Iris pigment epithelial cell (primary cell): ENCODE measurements at regions not wholly inside any gene's neighbourhood (a gene's known extent, or its start where the extent isn't known, plus 50 kb on each side); places are given as distances from the start of the nearest gene placed in this dataset.
"Not testable (repeated sequence)": the region's sequence is repeated elsewhere in the genome, so short reads cannot be mapped to it uniquely, and the experiment has no call there.

Experiments
- DNase-seq: peaks from one replicate; pipeline ENCODE4 v3.0.0-alpha.2; 2011; ENCODE audit warnings: low read depth

DNA sequence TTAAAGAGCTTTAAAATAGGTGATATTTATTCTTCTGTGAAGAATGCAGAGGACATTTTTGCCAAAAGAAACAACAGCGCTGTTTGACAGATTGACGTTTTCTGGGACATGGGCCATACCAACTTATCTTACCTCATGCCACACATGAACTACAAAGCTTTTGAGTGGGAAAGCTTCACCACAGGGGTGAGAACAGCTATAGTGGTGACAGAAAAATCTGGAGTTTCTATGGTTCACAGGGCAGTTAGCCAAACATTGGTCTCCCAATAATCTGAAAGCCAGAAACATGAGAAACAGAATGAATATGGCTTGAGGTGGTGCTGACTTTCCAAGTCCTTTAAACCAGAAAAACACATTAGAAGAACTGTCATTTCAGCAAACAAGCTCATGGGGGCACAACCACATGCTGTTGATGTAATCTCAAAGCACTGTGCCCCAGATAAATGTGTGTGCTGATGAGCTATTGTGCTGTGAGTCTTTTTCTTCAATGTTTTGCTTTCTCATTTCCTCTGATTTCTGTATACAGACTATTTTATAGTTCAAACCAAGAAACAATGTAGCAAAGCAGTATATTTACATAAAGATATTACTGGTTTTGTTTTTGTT lies 905.4 kb downstream of the SLC16A7 start:
- peak; percentile 30 for DNase-seq

DNA sequence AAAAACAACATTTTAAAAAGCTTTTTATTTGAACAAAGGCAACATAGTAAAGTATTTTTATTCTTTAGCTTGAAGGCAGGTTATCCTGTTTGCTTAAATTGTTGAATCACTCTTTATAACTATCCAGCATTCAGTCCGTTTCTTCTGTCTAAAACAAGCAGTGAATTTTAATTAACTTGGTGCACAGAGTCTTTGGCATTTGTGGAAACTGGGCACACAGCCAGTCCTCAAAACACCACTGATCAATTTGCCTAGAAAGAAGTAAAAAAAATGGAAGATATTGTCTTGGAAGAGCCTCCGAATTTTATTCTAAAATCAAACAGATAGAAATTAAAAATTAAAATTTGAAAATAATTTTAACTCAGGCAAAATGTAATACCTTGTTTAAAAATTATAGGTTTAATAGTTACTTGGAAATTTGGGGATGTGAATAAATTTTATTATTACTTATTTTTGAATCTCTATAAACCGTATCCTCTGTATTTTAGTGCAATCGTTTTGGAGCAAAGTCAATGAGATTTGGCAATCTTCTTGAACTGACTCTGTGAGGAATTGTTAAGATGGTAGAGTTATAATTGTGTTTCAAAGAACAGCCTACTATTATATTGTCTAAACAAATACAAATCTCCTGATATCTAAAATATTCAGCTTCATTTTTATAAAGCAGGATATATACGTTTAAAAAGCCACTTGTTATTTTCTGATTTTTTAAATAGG lies 927.0 kb downstream of the SLC16A7 start:
- no peak for DNase-seq

GRCh38 chr12:60529261-60529660 lies 933.4 kb downstream of the SLC16A7 start:
- no peak for DNase-seq

GRCh38 chr12:60529723-60530122 lies 933.9 kb downstream of the SLC16A7 start:
- DNase-seq, result no peak

GRCh38 chr12:60535363-60535762 lies 939.5 kb downstream of the SLC16A7 start:
- DNase-seq, result no peak

DNA sequence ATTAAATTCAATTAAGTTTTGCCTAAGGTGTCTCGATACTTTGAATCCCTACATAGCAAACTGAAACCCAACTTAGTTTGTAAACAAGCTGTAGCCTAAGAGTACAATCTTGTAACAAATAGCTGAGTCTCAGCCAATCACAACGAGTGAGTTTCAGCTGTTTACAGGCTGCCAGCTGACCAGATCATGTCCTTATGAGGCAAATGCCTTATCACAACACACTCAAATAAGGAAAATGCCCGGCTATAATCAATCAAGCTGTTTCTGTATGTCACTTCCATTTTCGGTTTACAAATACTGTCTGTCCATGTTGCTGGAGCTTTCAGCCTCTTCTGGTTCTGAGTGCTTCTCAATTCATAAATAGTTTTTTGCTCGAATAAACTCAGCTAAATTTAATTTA lies 943.8 kb downstream of the SLC16A7 start:
- DNase-seq, result peak; percentile 14

DNA sequence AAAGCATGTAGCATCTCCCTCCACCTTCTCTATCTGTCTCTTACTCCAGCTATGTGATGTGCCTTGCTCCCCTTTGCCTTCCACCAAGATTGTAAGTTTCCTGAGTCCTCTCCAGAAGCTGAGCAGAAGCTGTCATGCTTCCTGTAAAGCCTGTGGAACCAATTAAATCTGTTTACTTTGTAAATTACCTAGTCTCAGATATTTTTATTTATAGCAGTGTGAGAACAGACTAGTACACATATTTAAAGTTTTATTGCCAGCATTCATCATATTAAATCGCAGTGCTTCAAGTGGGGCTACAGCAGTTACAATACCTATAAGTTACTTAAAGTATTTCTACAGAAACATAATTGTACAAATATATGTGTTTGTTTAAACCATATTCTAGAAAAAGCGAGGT lies 973.1 kb downstream of the SLC16A7 start:
- no peak for DNase-seq

- DNase-seq, result no peak
These were observed 981.8 kb downstream of the SLC16A7 start for GRCh38 chr12:60577607-60578006.

DNA sequence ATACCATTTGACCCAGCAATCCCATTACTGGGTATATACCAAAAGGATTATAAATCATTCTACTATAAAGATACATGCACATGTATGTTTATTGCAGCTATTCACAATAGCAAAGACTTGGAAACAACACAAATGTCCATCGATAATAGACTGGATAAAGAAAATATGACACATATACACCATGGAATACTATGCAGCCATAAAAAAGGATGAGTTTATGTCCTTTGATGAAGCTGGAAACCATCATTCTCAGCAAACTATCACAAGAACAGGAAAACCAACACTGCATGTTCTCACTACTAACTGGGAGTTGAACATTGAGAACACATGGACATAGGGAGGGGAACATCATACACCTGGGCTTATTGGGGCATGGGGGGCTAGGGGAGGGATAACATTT lies 991.8 kb downstream of the SLC16A7 start:
- not testable (repeated sequence) for DNase-seq

- no peak for DNase-seq
These were observed 998.3 kb downstream of the SLC16A7 start for GRCh38 chr12:60594035-60594711.

GRCh38 chr12:60602601-60603000 lies 1006.8 kb downstream of the SLC16A7 start:
- no peak for DNase-seq

GRCh38 chr12:60603475-60603874 lies 1007.6 kb downstream of the SLC16A7 start:
- DNase-seq, result not testable (repeated sequence)

DNA sequence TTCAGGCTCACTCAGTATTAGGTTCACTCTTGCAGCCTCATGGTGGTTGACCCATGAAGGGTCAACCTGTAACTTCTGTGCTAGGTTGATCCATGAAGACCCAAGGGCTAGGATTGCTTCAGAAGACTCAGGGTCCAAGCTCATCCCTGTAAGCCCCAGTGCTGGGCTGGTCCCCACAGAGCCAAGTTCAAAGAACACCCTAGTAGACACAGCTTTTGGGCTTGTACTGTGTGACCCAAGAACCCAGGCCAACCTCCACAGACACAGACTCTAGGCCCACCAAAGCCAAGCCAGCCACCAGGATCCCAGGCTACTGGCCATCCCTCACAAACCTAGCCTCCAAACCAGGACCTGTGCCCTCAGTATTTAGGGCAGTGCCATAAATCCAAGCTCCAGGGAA lies 1020.6 kb downstream of the SLC16A7 start:
- no peak for DNase-seq

DNA sequence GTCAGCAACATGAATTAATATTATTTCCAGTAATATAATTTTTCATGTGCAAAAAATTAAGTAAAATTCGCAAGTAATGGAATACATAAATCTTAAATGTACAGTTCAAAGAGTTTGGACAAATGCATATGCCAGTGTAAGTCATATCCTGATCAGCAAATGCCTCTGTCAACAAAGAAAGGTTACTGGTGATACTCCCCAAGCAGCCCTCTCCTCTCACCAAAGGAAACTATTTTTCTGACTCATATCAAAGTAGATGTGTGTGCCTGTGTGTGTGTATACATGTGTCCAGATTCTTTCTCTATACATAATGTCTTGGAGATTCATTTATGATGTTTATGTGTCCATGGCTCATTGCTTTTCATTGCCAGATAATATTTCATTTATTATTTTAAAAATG lies 1035.0 kb downstream of the SLC16A7 start:
- no peak for DNase-seq

- no peak for DNase-seq
These were observed 1048.2 kb downstream of the SLC16A7 start for GRCh38 chr12:60644076-60644475.

GRCh38 chr12:60666895-60667294 lies 1071.1 kb downstream of the SLC16A7 start:
- no peak for DNase-seq

DNA sequence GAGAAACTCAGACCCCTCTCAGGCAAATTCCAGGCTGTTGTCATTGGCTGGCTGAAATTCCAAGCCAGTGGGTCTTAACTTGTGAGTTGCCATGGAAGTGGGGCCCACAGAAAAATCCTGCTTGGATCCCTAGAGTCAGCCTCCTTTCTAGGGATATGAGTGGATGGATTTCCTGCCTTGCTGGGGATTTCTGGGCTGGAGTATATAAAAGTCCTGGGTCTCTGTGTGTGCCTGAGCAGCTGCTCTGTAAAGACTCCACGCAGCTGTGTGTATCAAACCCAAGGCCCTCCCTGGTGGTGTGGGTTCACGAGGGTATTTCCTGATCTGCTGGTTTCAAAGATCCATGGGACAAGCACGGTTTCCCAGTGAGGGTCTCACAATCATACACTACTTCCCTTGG lies 1077.1 kb downstream of the SLC16A7 start:
- DNase-seq, result no peak

GRCh38 chr12:60684988-60685655 lies 1089.3 kb downstream of the SLC16A7 start:
- DNase-seq, result no peak

GRCh38 chr12:60689137-60689536 lies 1093.3 kb downstream of the SLC16A7 start:
- DNase-seq, result no peak

DNA sequence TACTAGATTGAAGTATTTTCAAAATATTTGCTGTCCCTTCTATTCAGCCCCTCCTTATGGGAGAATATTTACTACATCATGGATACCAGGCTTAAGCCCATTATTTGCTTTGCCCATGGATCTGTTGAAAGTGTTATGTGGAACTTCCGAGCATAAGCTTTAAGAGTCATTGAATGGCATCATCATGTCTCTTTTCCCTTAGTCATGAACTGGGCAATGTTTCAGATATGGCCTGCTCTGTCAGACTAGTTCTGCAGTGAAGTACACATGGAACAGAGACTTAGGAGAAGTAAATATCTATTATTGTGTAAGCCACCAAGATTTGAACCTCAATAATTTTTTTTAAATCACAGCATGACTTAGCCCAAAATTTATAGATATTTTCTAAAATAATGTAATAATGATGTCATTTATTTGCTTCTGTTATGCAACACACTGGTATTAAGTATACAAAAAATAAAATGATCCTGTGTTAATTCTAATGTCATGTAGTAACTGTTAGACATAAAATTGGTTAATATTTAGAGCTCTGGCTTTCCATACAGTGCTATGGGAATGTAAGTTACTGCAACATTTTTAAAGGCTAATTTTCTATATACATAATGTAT lies 1097.3 kb downstream of the SLC16A7 start:
- peak; percentile 12 for DNase-seq

GRCh38 chr12:60704171-60704914 lies 1108.5 kb downstream of the SLC16A7 start:
- no peak for DNase-seq

GRCh38 chr12:60710246-60710645 lies 1114.4 kb downstream of the SLC16A7 start:
- no peak for DNase-seq
